ENCODE measurements at regions not wholly inside any gene's neighbourhood (a gene's known extent, or its start where the extent isn't known, plus 50 kb on each side); places are given as distances from the start of the nearest gene placed in this dataset.

- Histone ChIP-seq H3K4me1 (ENCODE audit: insufficient read depth, low read length) (no peaks in the 10 kb centered on the region), H3K9me3 (ENCODE audit: insufficient read depth, low read length, severe bottlenecking) (no peaks in the 10 kb centered on the region), H3K4me2 (ENCODE audit: insufficient read depth, low read length) (no peak overlapping the region), H3K36me3 (ENCODE audit: insufficient read depth, low read length) (no peaks in the 10 kb centered on the region), H2AFZ (ENCODE audit: low read depth, low read length) (no peak overlapping the region), H3K27ac (ENCODE audit: low read length) (no peak overlapping the region), H3K4me3 (ENCODE audit: low read depth in 1 of 2, low read length in 2 of 2) (no peak overlapping the region), H3K27me3 (ENCODE audit: insufficient read depth, low read length, poor library complexity) (no peaks in the 10 kb centered on the region), H3K79me2 (ENCODE audit: insufficient read depth, low read length) (no peaks in the 10 kb centered on the region), H4K20me1 (ENCODE audit: insufficient read depth, low read length) (no peaks in the 10 kb centered on the region), H3K9ac (ENCODE audit: low read depth, low read length) (no peak overlapping the region)
- ATAC-seq (ENCODE audit: insufficient read depth, low read depth), result no peak
- DNase-seq, result no peak
- no peak for TF ChIP-seq EZH2 (IDR thresholded peaks at IDR 0.05; ENCODE audit: borderline replicate concordance, low read depth, low read length, severe bottlenecking)
- no peak for TF ChIP-seq CTCF (IDR thresholded peaks at IDR 0.05; ENCODE audit: borderline replicate concordance, extremely low read depth, low read length, poor library complexity, severe bottlenecking)
Observed at GRCh38 chr13:37981932-37982331, 112.4 kb upstream of the TRPC4 start.

GRCh38 chr13:37978680-37979079, 109.1 kb upstream of the TRPC4 start:
- H3K9ac ChIP-seq (ENCODE audit: low read depth, low read length), result no peak overlapping the region
- no peaks in the 10 kb centered on the region for H4K20me1 ChIP-seq (ENCODE audit: insufficient read depth, low read length)

GRCh38 chr13:37968555-37968954, 99.0 kb upstream of the TRPC4 start:
- ATAC-seq (ENCODE audit: insufficient read depth, low read depth) (no peak), DNase-seq (no peak)
- Histone ChIP-seq H3K4me3 (ENCODE audit: low read depth in 1 of 2, low read length in 2 of 2) (no peak overlapping the region), H3K27me3 (ENCODE audit: insufficient read depth, low read length, poor library complexity) (no peaks in the 10 kb centered on the region), H4K20me1 (ENCODE audit: insufficient read depth, low read length) (no peaks in the 10 kb centered on the region), H3K4me1 (ENCODE audit: insufficient read depth, low read length) (no peaks in the 10 kb centered on the region), H3K4me2 (ENCODE audit: insufficient read depth, low read length) (no peak overlapping the region), H3K9ac (ENCODE audit: low read depth, low read length) (no peak overlapping the region), H3K36me3 (ENCODE audit: insufficient read depth, low read length) (no peaks in the 10 kb centered on the region), H3K27ac (ENCODE audit: low read length) (no peak overlapping the region), H3K79me2 (ENCODE audit: insufficient read depth, low read length) (no peaks in the 10 kb centered on the region), H3K9me3 (ENCODE audit: insufficient read depth, low read length, severe bottlenecking) (no peaks in the 10 kb centered on the region), H2AFZ (ENCODE audit: low read depth, low read length) (no peak overlapping the region)
- no peak for TF ChIP-seq EZH2 (IDR thresholded peaks at IDR 0.05; ENCODE audit: borderline replicate concordance, low read depth, low read length, severe bottlenecking)
- no peak for TF ChIP-seq CTCF (IDR thresholded peaks at IDR 0.05; ENCODE audit: borderline replicate concordance, extremely low read depth, low read length, poor library complexity, severe bottlenecking)

More at GRCh38 chr13:37978680-37979079, 109.1 kb upstream of the TRPC4 start:
- Histone ChIP-seq H3K4me1 (ENCODE audit: insufficient read depth, low read length) (no peaks in the 10 kb centered on the region), H3K4me2 (ENCODE audit: insufficient read depth, low read length) (no peak overlapping the region), H3K9me3 (ENCODE audit: insufficient read depth, low read length, severe bottlenecking) (no peaks in the 10 kb centered on the region), H3K4me3 (ENCODE audit: low read depth in 1 of 2, low read length in 2 of 2) (no peak overlapping the region), H3K27ac (ENCODE audit: low read length) (no peak overlapping the region), H2AFZ (ENCODE audit: low read depth, low read length) (no peak overlapping the region), H3K79me2 (ENCODE audit: insufficient read depth, low read length) (no peaks in the 10 kb centered on the region), H3K36me3 (ENCODE audit: insufficient read depth, low read length) (no peaks in the 10 kb centered on the region), H3K27me3 (ENCODE audit: insufficient read depth, low read length, poor library complexity) (no peaks in the 10 kb centered on the region)
- ATAC-seq (ENCODE audit: insufficient read depth, low read depth) (no peak), DNase-seq (no peak)
- TF ChIP-seq CTCF (IDR thresholded peaks at IDR 0.05; ENCODE audit: borderline replicate concordance, extremely low read depth, low read length, poor library complexity, severe bottlenecking), result no peak
- TF ChIP-seq EZH2 (IDR thresholded peaks at IDR 0.05; ENCODE audit: borderline replicate concordance, low read depth, low read length, severe bottlenecking), result no peak

GRCh38 chr13:37966266-37966665, 96.7 kb upstream of the TRPC4 start:
- H3K4me3 ChIP-seq (ENCODE audit: low read depth in 1 of 2, low read length in 2 of 2), result no peak overlapping the region
- no peaks in the 10 kb centered on the region for H3K36me3 ChIP-seq (ENCODE audit: insufficient read depth, low read length)
- H3K4me2 ChIP-seq (ENCODE audit: insufficient read depth, low read length), result no peak overlapping the region
- H2AFZ ChIP-seq (ENCODE audit: low read depth, low read length), result no peak overlapping the region
- ATAC-seq (ENCODE audit: insufficient read depth, low read depth), result no peak
- TF ChIP-seq EZH2 (IDR thresholded peaks at IDR 0.05; ENCODE audit: borderline replicate concordance, low read depth, low read length, severe bottlenecking), result no peak
- TF ChIP-seq CTCF (IDR thresholded peaks at IDR 0.05; ENCODE audit: borderline replicate concordance, extremely low read depth, low read length, poor library complexity, severe bottlenecking), result no peak
- no peak overlapping the region for H3K27ac ChIP-seq (ENCODE audit: low read length)
- H3K79me2 ChIP-seq (ENCODE audit: insufficient read depth, low read length), result no peaks in the 10 kb centered on the region
- DNase-seq, result no peak
- H3K9me3 ChIP-seq (ENCODE audit: insufficient read depth, low read length, severe bottlenecking), result no peaks in the 10 kb centered on the region
- no peaks in the 10 kb centered on the region for H4K20me1 ChIP-seq (ENCODE audit: insufficient read depth, low read length)
- H3K27me3 ChIP-seq (ENCODE audit: insufficient read depth, low read length, poor library complexity), result no peaks in the 10 kb centered on the region
- H3K4me1 ChIP-seq (ENCODE audit: insufficient read depth, low read length), result no peaks in the 10 kb centered on the region
- H3K9ac ChIP-seq (ENCODE audit: low read depth, low read length), result no peak overlapping the region

Data from DND-41 (cell line).